OCI-LY3 (cell line): ENCODE measurements at regions not wholly inside any gene's neighbourhood (a gene's known extent, or its start where the extent isn't known, plus 50 kb on each side); places are given as distances from the start of the nearest gene placed in this dataset.
"Not testable (repeated sequence)": the region's sequence is repeated elsewhere in the genome, so short reads cannot be mapped to it uniquely, and the experiment has no call there.

Experiments used
- CTCF ChIP-seq: fragments of 200-600, 300-600 bp; sonication (generic); IDR thresholded peaks from 2 replicates; pipeline ENCODE4 v1.5.1; 2014; ENCODE audit warnings: antibody characterized with exemption, low read length, low read depth
- EZH2phosphoT487 ChIP-seq: fragments of 200-600 bp; shearing (Covaris generic); IDR thresholded peaks from 2 replicates; pipeline ENCODE4 v1.6.1; 2018; ENCODE audit warnings: antibody characterized with exemption, mixed run types, low read depth

DNA sequence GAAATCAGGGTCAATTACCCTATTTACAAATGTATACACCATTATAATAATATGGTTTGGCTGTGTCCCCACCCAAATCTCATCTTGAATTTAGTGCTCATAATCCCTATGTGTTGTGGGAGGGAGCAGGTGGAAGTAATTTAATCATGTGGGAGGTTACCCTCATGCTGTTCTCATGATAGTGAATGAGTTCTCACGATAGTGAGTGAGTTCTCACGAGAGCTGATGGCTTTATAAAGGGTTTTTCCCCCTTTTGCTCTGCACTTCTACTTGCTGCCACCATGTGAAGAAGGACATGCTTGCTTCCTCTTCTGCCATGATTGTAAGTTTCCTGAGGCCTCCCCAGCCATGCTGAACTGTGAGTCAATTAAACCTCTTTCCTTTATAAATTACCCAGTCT lies 426.2 kb downstream of the AGTPBP1 start:
- TF ChIP-seq CTCF, EZH2phosphoT487: not testable (repeated sequence)
